CD4-positive, alpha-beta T cell (primary cell): ENCODE measurements at regions not wholly inside any gene's neighbourhood (a gene's known extent, or its start where the extent isn't known, plus 50 kb on each side); places are given as distances from the start of the nearest gene placed in this dataset.

Experiments used
- ATAC-seq: fragments of 200-7000 bp; cut with Tn5 transposase; one replicate; pipeline ENCODE4 v1.10.0; 2022; ENCODE audit warnings: mild to moderate bottlenecking; ENCODE audit not compliant: poor library complexity
- CTCF ChIA-PET: fragments of 350-600 bp; sonication (Branson Sonifier 250); formaldehyde crosslinking; loops from one replicate; lab custom pipeline; 2021; ENCODE audit warnings: antibody characterized with exemption, inconsistent platforms; lab: Charles Lee
- POLR2A ChIA-PET: fragments of 350-600 bp; sonication (Branson Sonifier 250); formaldehyde crosslinking; loops from one replicate; lab custom pipeline; 2021; ENCODE audit warnings: antibody characterized with exemption, inconsistent platforms; lab: Charles Lee
- DNase-seq, 14 experiments: peaks; one replicate each; pipeline ENCODE4 v3.0.0-alpha.2; 2013 to 2020; ENCODE audit warnings: mixed read lengths in 2 of 14
- H3K27ac ChIP-seq, 2 donors: one replicate each; pipeline versions ENCODE4 v1.5.1 to v1.7.0; 2013; ENCODE audit warnings: low read length in 2 of 2, low read depth in 1 of 2, mild to moderate bottlenecking in 1 of 2
- H3K27me3 ChIP-seq, 2 experiments: 1 replicate in 1 of 2; 2 replicates in 1 of 2; pipeline versions ENCODE4 v1.6.1 to v1.7.0; 2013; ENCODE audit warnings: low read length in 2 of 2, control low read depth in 1 of 2, mild to moderate bottlenecking in 1 of 2, moderate library complexity in 1 of 2; ENCODE audit not compliant: insufficient read depth in 2 of 2, control insufficient read depth in 1 of 2
- H3K36me3 ChIP-seq: one replicate; pipeline ENCODE4 v1.6.1; 2013; ENCODE audit warnings: low read length, control low read depth; ENCODE audit not compliant: insufficient read depth
- H3K4me1 ChIP-seq: one replicate; pipeline ENCODE4 v1.6.1; 2013; ENCODE audit warnings: low read length, control low read depth; ENCODE audit not compliant: insufficient read depth
- H3K4me3 ChIP-seq: one replicate; pipeline ENCODE4 v1.5.1; 2013; ENCODE audit warnings: mild to moderate bottlenecking, low read length, moderate library complexity
- H3K9me3 ChIP-seq, 2 experiments: 1 replicate in 1 of 2; 2 replicates in 1 of 2; pipeline versions ENCODE4 v1.6.1 to v1.7.0; 2013; ENCODE audit warnings: low read length in 2 of 2, mild to moderate bottlenecking in 2 of 2, control low read depth in 1 of 2, moderate library complexity in 1 of 2; ENCODE audit not compliant: control insufficient read depth in 1 of 2, insufficient read depth in 1 of 2
- H3K27ac Mint-ChIP-seq: one replicate; pipeline ENCODE4 v1.8.0; 2020; ENCODE audit warnings: mixed read lengths
- H3K27me3 Mint-ChIP-seq: one replicate; pipeline ENCODE4 v1.8.0; 2021; ENCODE audit warnings: mixed read lengths
- H3K36me3 Mint-ChIP-seq: one replicate; pipeline ENCODE4 v1.8.0; 2021; ENCODE audit warnings: low read depth, mixed read lengths
- H3K4me1 Mint-ChIP-seq: one replicate; pipeline ENCODE4 v1.8.0; 2021; ENCODE audit warnings: low read depth, mixed read lengths
- H3K4me3 Mint-ChIP-seq: one replicate; pipeline ENCODE4 v1.8.0; 2020; ENCODE audit warnings: mild to moderate bottlenecking, mixed read lengths
- H3K9me3 Mint-ChIP-seq: one replicate; pipeline ENCODE4 v1.8.0; 2020; ENCODE audit warnings: mixed read lengths
- CTCF ChIP-seq: fragments of 200-600 bp; IDR thresholded peaks from one replicate; pipeline ENCODE4 v1.8.0; 2022; ENCODE audit warnings: antibody characterized with exemption, mild to moderate bottlenecking
- intact Hi-C, 2 experiments: fragments of 100-400 bp; cut with DNase I in 1 of 2; cut with micrococcal nuclease in 1 of 2; formaldehyde crosslinking; loops; one replicate each; pipeline versions ENCODE4 v1.15.1 to v1.9.0; 2023 to 2025; cut with DNase I, micrococcal nuclease

- H3K4me3 Mint-ChIP-seq: no peak overlapping the region
- Histone ChIP-seq H3K27ac (no peak overlapping the region), H3K27me3 (no peaks in the 10 kb centered on the region), H3K4me1 (no peaks in the 10 kb centered on the region), H3K9me3 (peaks cover 0 to 6% of the 10 kb centered on the region in 2 experiments), H3K4me3 (no peak overlapping the region), H3K36me3 (no peaks in the 10 kb centered on the region)
- ChIA-PET CTCF (no interaction called here), POLR2A (no interaction called here)
- intact Hi-C loops: no loop called here
- ATAC-seq (no peak), DNase-seq (no peak)
- H3K27ac Mint-ChIP-seq: no peak overlapping the region
- no peaks in the 10 kb centered on the region for H3K36me3 Mint-ChIP-seq
- H3K9me3 Mint-ChIP-seq: peaks cover 2% of the 10 kb centered on the region
- no peak for TF ChIP-seq CTCF
- H3K4me1 Mint-ChIP-seq: no peaks in the 10 kb centered on the region
- H3K27me3 Mint-ChIP-seq: no peaks in the 10 kb centered on the region
These were observed 64.9 kb upstream of the PRICKLE2 start for GRCh38 chr3:64290161-64290560.

GRCh38 chr3:64289622-64290021 is 64.4 kb upstream of the PRICKLE2 start:
- Mint-ChIP-seq H3K36me3 (no peaks in the 10 kb centered on the region), H3K27me3 (no peaks in the 10 kb centered on the region), H3K9me3 (peaks cover 2% of the 10 kb centered on the region), H3K27ac (no peak overlapping the region), H3K4me1 (no peaks in the 10 kb centered on the region), H3K4me3 (no peak overlapping the region)
- Histone ChIP-seq H3K36me3 (no peaks in the 10 kb centered on the region), H3K27me3 (no peaks in the 10 kb centered on the region), H3K27ac (no peak overlapping the region), H3K9me3 (peaks cover 0 to 6% of the 10 kb centered on the region in 2 experiments), H3K4me1 (no peaks in the 10 kb centered on the region), H3K4me3 (no peak overlapping the region)
- POLR2A ChIA-PET: no interaction called here
- no peak for DNase-seq
- TF ChIP-seq CTCF: no peak
- intact Hi-C loops: no loop called here
- ATAC-seq: no peak
- CTCF ChIA-PET: no interaction called here

DNA sequence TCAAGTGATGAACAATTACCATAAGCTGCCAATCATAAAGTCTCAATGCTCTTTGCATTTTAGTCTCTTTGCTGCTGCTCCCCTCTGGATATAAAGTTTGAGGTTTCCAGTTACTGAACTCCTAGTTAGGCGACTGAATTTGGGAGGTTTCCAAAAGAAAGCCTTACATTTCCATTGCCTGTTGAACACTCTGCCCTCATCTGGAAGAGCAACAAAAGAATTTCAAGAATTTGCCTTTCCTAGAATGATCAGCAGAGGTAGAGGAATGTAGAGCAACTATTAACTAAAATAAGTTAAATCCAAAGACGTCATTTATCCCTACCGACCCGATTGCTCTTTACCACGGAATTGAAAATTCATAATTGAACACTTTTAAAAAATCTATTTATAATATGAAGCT is 53.4 kb upstream of the PRICKLE2 start:
- Mint-ChIP-seq H3K4me3 (no peak overlapping the region), H3K4me1 (no peaks in the 10 kb centered on the region), H3K27me3 (peaks cover 9% of the 10 kb centered on the region), H3K9me3 (peaks cover 4% of the 10 kb centered on the region), H3K27ac (no peak overlapping the region), H3K36me3 (no peaks in the 10 kb centered on the region)
- Histone ChIP-seq H3K9me3 (no peaks in the 10 kb centered on the region), H3K27ac (no peak overlapping the region), H3K36me3 (no peaks in the 10 kb centered on the region), H3K4me1 (no peaks in the 10 kb centered on the region), H3K4me3 (no peak overlapping the region), H3K27me3 (no peaks in the 10 kb centered on the region)
- POLR2A ChIA-PET: no interaction called here
- no peak for TF ChIP-seq CTCF
- CTCF ChIA-PET: no interaction called here
- no peak for ATAC-seq
- no peak for DNase-seq
- intact Hi-C loops: no loop called here
